HepG2 (cell line): ENCODE measurements at regions not wholly inside any gene's neighbourhood (a gene's known extent, or its start where the extent isn't known, plus 50 kb on each side); places are given as distances from the start of the nearest gene placed in this dataset.

Experiments used
- ARHGAP35 ChIP-seq: sonication (generic); formaldehyde crosslinking; IDR thresholded peaks from 2 replicates; pipeline ENCODE4 v1.9.0; 2022; ENCODE audit warnings: mild to moderate bottlenecking, inconsistent platforms, moderate library complexity, missing genetic modification reagents, borderline replicate concordance
- ATF1 ChIP-seq: IDR thresholded peaks from 2 replicates; pipeline ENCODE4 v1.6.1; 2016; ENCODE audit warnings: mild to moderate bottlenecking, control low read depth
- BCL6 ChIP-seq: IDR thresholded peaks from 2 replicates; pipeline ENCODE4 v1.6.1; 2016; ENCODE audit warnings: missing genetic modification reagents, missing compliant biosample characterization
- CENPT ChIP-seq: sonication (generic); formaldehyde crosslinking; IDR thresholded peaks from 2 replicates; pipeline ENCODE4 v1.8.0; 2022; ENCODE audit warnings: low read depth, mild to moderate bottlenecking, moderate library complexity, missing genetic modification reagents
- CSRNP1 ChIP-seq: sonication (generic); formaldehyde crosslinking; IDR thresholded peaks from 2 replicates; pipeline ENCODE4 v1.8.1; 2023; ENCODE audit warnings: mild to moderate bottlenecking, missing genetic modification reagents
- HMG20A ChIP-seq: IDR thresholded peaks from 2 replicates; pipeline ENCODE4 v1.6.1; 2016; ENCODE audit warnings: borderline replicate concordance
- HOXA9 ChIP-seq: sonication (generic); formaldehyde crosslinking; IDR thresholded peaks from 2 replicates; pipeline ENCODE4 v1.8.1; 2022; ENCODE audit warnings: missing genetic modification reagents, mild to moderate bottlenecking, moderate library complexity, borderline replicate concordance
- IRF1 ChIP-seq: sonication (generic); formaldehyde crosslinking; IDR thresholded peaks from 2 replicates; pipeline ENCODE4 v1.4.0; 2020; ENCODE audit warnings: low read depth, mild to moderate bottlenecking, missing genetic modification reagents
- KAT2B ChIP-seq: fragments of 150-350 bp; IDR thresholded peaks from 2 replicates; pipeline ENCODE4 v1.6.1; 2014; ENCODE audit warnings: low read depth, low read length, borderline replicate concordance
- KLF6 ChIP-seq: IDR thresholded peaks from 2 replicates; pipeline ENCODE4 v1.8.0; 2016; ENCODE audit warnings: missing biosample characterization, missing genetic modification reagents
- PCBP1 ChIP-seq: fragments of 200-400 bp; formaldehyde crosslinking; IDR thresholded peaks from 2 replicates; pipeline ENCODE4 v1.6.1; 2017; ENCODE audit warnings: mild to moderate bottlenecking, low read depth, low read length, borderline replicate concordance
- SAFB2 ChIP-seq: sonication (generic); formaldehyde crosslinking; IDR thresholded peaks from 2 replicates; pipeline ENCODE4 v1.5.1; 2020; ENCODE audit warnings: missing genetic modification reagents, low read depth, mild to moderate bottlenecking, borderline replicate concordance
- SIX4 ChIP-seq: sonication (generic); formaldehyde crosslinking; IDR thresholded peaks from 2 replicates; pipeline ENCODE4 v1.4.0; 2020; ENCODE audit warnings: missing genetic modification reagents
- U2AF2 ChIP-seq: fragments of 200-400 bp; formaldehyde crosslinking; IDR thresholded peaks from 2 replicates; pipeline ENCODE4 v1.6.1; 2017; ENCODE audit warnings: low read depth, mild to moderate bottlenecking, low read length
- ZFP36 ChIP-seq: fragments of 150-350 bp; IDR thresholded peaks from 2 replicates; pipeline ENCODE4 v1.6.1; 2018; ENCODE audit warnings: borderline replicate concordance, low read length, low read depth; ENCODE audit not compliant: partially characterized antibody
- ZFP82 ChIP-seq: sonication (generic); formaldehyde crosslinking; IDR thresholded peaks from 2 replicates; pipeline ENCODE4 v1.5.1; 2020; ENCODE audit warnings: mild to moderate bottlenecking, missing genetic modification reagents, borderline replicate concordance
- ZNF781 ChIP-seq: sonication (generic); formaldehyde crosslinking; IDR thresholded peaks from 2 replicates; pipeline ENCODE4 v1.5.1; 2020; ENCODE audit warnings: borderline replicate concordance, mild to moderate bottlenecking, missing genetic modification reagents; ENCODE audit errors: not compliant biosample characterization
- TF ChIP-seq, protein P1 (sequence below): sonication (generic); formaldehyde crosslinking; IDR thresholded peaks from 2 replicates; pipeline ENCODE4 v1.4.0; 2020; ENCODE audit warnings: mild to moderate bottlenecking, low read depth, missing genetic modification reagents

GRCh38 chr1:21368515-21369289, 71.2 kb upstream of the NBPF3 start (continued):
- TF ChIP-seq ATF1 (CRISPR knock-in tag) (no peak), ARHGAP35 (CRISPR knock-in tag) (0 out of 2 replicates have a peak, but pooled peaks have one; percentile 41), KAT2B (no peak), ZNF781 (CRISPR knock-in tag) (no peak), KLF6 (CRISPR knock-in tag) (peak; percentile 64; the same call in 1 of the 2 replicates), PCBP1 (no peak), HMG20A (no peak), IRF1 (CRISPR knock-in tag) (no peak), HOXA9 (CRISPR knock-in tag) (no peak), SIX4 (CRISPR knock-in tag) (0 out of 2 replicates have a peak, but pooled peaks have one; percentile 33), ZFP36 (peak; percentile 55), U2AF2 (peak; percentile 89), CSRNP1 (0 out of 2 replicates have a peak, but pooled peaks have one; percentile 57), ZFP82 (CRISPR knock-in tag) (no peak), CENPT (CRISPR knock-in tag) (no peak), BCL6 (CRISPR knock-in tag) (no peak), SAFB2 (CRISPR knock-in tag) (no peak)
- TF ChIP-seq, protein P1, sequence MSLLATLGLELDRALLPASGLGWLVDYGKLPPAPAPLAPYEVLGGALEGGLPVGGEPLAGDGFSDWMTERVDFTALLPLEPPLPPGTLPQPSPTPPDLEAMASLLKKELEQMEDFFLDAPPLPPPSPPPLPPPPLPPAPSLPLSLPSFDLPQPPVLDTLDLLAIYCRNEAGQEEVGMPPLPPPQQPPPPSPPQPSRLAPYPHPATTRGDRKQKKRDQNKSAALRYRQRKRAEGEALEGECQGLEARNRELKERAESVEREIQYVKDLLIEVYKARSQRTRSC (CRISPR knock-in tag), result no peak
